A673 (cell line): ENCODE measurements at regions not wholly inside any gene's neighbourhood (a gene's known extent, or its start where the extent isn't known, plus 50 kb on each side); places are given as distances from the start of the nearest gene placed in this dataset.
"Not testable (repeated sequence)": the region's sequence is repeated elsewhere in the genome, so short reads cannot be mapped to it uniquely, and the experiment has no call there.

Experiments used
- BruUV-seq: library from RNA; stranded (reverse); fragments of 400-500 nt; replicated peaks from 2 replicates; lab custom pipeline; 2021; lab: Mats Ljungman, UMichigan
- CTCF ChIA-PET: fragments of 300-600 bp; sonication (Branson Sonifier 250); formaldehyde crosslinking; loops from one replicate; lab custom pipeline; 2022; ENCODE audit warnings: antibody characterized with exemption; lab: Charles Lee
- POLR2A ChIA-PET: fragments of 300-600 bp; sonication (Branson Sonifier 250); formaldehyde crosslinking; loops from one replicate; lab custom pipeline; 2022; ENCODE audit warnings: antibody characterized with exemption; ENCODE audit not compliant: low non-redundant PET; lab: Charles Lee
- DNase-seq: peaks from one replicate; pipeline ENCODE4 v3.0.0-alpha.2; 2015; ENCODE audit warnings: low spot score
- H3K27ac ChIP-seq: fragments of 200-600 bp; sonication (generic); 2 replicates; pipeline ENCODE4 v1.5.1; 2016; ENCODE audit warnings: mixed run types, low read depth, mild to moderate bottlenecking, mixed read lengths, antibody characterized with exemption, low read length; ENCODE audit not compliant: poor library complexity, severe bottlenecking
- H3K27me3 ChIP-seq: fragments of 200-600 bp; sonication (generic); replicated peaks from 2 replicates; pipeline ENCODE4 v1.6.1; 2017; ENCODE audit warnings: mixed run types, low read depth, mild to moderate bottlenecking, mixed read lengths, antibody characterized with exemption, low read length; ENCODE audit not compliant: insufficient read depth, poor library complexity
- H3K36me3 ChIP-seq: fragments of 200-600 bp; sonication (generic); 2 replicates; pipeline ENCODE4 v1.6.1; 2016; ENCODE audit warnings: mixed run types, mild to moderate bottlenecking, mixed read lengths, antibody characterized with exemption, low read length; ENCODE audit not compliant: insufficient read depth, poor library complexity, severe bottlenecking
- H3K4me1 ChIP-seq: fragments of 200-600 bp; sonication (generic); 2 replicates; pipeline ENCODE4 v1.6.1; 2017; ENCODE audit warnings: mixed run types, mild to moderate bottlenecking, mixed read lengths, antibody characterized with exemption, low read length; ENCODE audit not compliant: insufficient read depth, poor library complexity, severe bottlenecking
- H3K4me3 ChIP-seq: fragments of 200-600 bp; sonication (generic); 2 replicates; pipeline ENCODE4 v1.5.1; 2016; ENCODE audit warnings: low read depth, mixed run types, mild to moderate bottlenecking, mixed read lengths, low read length; ENCODE audit not compliant: poor library complexity, severe bottlenecking
- H3K9me3 ChIP-seq: fragments of 200-600 bp; sonication (generic); 2 replicates; pipeline ENCODE4 v1.6.1; 2016; ENCODE audit warnings: mixed run types, low read depth, mild to moderate bottlenecking, mixed read lengths, antibody characterized with exemption, low read length; ENCODE audit not compliant: poor library complexity, severe bottlenecking
- EZH2 ChIP-seq: fragments of 200-600 bp; sonication (generic); IDR thresholded peaks from 2 replicates; pipeline ENCODE4 v1.6.1; 2017; ENCODE audit warnings: borderline replicate concordance, low read depth, mild to moderate bottlenecking, mixed read lengths, antibody characterized with exemption, low read length; ENCODE audit not compliant: poor library complexity, severe bottlenecking
- intact Hi-C: fragments of 100-400 bp; cut with micrococcal nuclease; formaldehyde crosslinking; loops from one replicate; pipeline ENCODE4 v1.10.0; 2022; ENCODE audit not compliant: unreplicated experiment
- TF ChIP-seq, protein P1 (sequence below): fragments of 300-800, 200-600 bp; sonication (generic); conservative IDR thresholded peaks from 2 replicates; pipeline ENCODE4 v1.5.1; 2017; ENCODE audit warnings: low read depth, mild to moderate bottlenecking, antibody characterized with exemption, low read length, moderate library complexity, mixed read lengths

DNA sequence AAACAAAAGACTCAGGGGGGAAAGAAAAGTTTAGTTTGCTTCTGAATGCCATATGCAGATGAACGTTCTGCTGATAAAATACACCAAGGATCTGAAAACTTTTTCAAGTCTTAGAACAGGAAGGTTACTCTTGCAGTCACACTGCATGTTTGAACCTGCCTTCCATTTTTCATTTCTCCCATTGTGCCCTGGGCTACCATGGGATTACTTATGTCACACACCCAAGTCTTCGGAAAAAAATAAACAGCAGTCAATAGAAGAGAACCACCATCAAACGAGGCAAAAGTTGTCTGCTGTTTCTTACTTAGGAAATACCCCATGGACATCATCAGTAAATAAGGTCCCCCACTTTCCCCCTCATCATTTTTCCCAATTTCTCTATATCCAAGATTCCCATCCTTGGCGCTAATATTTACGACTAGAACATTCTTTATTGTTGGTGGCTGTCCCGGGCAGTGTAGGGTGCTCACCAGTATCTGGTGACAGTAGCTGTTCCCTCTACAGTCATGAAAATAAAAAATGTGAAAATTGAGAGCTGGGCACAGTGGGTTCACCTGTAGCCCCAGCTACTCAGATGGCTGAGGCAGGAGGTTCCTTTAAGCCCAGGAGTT is 202.5 kb downstream of the BCAS1 start:
- Histone ChIP-seq H3K36me3 (no peaks in the 10 kb centered on the region), H3K27ac (peak overlapping the region; percentile 79), H3K4me1 (peaks cover 73% of the 10 kb centered on the region), H3K4me3 (no peak overlapping the region), H3K9me3 (no peaks in the 10 kb centered on the region), H3K27me3 (no peaks in the 10 kb centered on the region)
- ChIA-PET CTCF (no interaction called here), POLR2A (no interaction called here)
- BruUV-seq, result no TSS peak
- DNase-seq, result no peak
- TF ChIP-seq EZH2, result no peak
- TF ChIP-seq, protein P1, sequence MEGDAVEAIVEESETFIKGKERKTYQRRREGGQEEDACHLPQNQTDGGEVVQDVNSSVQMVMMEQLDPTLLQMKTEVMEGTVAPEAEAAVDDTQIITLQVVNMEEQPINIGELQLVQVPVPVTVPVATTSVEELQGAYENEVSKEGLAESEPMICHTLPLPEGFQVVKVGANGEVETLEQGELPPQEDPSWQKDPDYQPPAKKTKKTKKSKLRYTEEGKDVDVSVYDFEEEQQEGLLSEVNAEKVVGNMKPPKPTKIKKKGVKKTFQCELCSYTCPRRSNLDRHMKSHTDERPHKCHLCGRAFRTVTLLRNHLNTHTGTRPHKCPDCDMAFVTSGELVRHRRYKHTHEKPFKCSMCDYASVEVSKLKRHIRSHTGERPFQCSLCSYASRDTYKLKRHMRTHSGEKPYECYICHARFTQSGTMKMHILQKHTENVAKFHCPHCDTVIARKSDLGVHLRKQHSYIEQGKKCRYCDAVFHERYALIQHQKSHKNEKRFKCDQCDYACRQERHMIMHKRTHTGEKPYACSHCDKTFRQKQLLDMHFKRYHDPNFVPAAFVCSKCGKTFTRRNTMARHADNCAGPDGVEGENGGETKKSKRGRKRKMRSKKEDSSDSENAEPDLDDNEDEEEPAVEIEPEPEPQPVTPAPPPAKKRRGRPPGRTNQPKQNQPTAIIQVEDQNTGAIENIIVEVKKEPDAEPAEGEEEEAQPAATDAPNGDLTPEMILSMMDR, result no peak
- intact Hi-C loops, result loop anchor here (2.0 to 5.0 kb wide), 3 partner anchors 36 to 289 kb away; no protein-coding TSS in a partner anchor

DNA sequence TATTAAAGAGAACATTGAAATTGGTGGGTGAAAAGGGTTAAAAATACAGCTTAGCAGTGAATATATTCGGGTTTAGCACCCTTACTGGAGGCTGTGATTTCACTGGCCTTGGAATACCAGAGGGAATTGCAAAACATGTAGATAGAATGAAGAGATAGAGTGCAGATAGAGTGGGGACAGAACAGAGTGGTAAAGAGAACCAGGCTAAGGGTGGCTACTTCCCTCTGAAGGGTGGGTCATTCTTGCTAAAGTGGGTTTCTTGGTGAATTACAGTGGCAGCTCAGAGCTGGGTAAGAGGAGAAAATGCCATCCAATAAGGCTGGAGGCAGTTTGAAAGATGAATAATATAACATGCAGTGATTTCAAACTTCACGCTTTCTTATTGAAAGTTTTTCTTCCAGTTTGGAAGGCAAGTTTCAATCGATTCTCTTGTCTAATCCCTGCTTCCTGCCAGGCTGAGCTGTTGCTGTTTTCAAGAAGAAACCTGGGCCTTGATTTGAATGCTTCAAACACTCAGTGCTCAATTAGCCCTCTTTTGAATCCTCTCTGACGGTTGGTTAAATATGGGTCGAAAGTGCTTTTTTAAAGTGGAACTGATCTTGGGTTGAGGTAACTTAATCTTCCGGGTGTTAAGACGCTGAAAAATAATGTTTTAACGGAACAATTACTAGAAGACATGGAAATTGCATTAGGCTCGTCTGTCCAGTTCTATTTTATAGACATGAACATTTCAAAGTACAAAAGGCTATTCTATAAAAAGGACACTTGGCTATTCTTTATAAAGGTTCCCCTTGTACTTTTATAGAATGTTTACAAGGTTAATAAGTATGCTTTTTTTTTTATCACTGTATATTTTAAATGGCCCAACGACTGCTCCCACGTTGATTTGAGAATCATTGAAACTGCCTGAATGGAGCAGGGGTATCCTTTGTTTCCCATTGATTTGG is 203.3 kb downstream of the BCAS1 start:
- H3K4me3 ChIP-seq, result no peak overlapping the region
- H3K36me3 ChIP-seq, result no peaks in the 10 kb centered on the region
- peaks cover 65% of the 10 kb centered on the region for H3K4me1 ChIP-seq
- no TSS peak for BruUV-seq
- TF ChIP-seq EZH2, result no peak
- TF ChIP-seq, protein P1, result no peak
- no peaks in the 10 kb centered on the region for H3K9me3 ChIP-seq
- ChIA-PET POLR2A (no interaction called here), CTCF (interaction anchor here (0.6 kb wide), 1 partner anchor 288 kb away, joined by 7 read pairs; no protein-coding TSS in a partner anchor)
- H3K27me3 ChIP-seq, result no peaks in the 10 kb centered on the region
- intact Hi-C loops, result loop anchor here (2.0 to 5.0 kb wide), 3 partner anchors 35 to 288 kb away; no protein-coding TSS in a partner anchor
- DNase-seq, result peak; percentile 50
- H3K27ac ChIP-seq, result peak overlapping the region; percentile 79

DNA sequence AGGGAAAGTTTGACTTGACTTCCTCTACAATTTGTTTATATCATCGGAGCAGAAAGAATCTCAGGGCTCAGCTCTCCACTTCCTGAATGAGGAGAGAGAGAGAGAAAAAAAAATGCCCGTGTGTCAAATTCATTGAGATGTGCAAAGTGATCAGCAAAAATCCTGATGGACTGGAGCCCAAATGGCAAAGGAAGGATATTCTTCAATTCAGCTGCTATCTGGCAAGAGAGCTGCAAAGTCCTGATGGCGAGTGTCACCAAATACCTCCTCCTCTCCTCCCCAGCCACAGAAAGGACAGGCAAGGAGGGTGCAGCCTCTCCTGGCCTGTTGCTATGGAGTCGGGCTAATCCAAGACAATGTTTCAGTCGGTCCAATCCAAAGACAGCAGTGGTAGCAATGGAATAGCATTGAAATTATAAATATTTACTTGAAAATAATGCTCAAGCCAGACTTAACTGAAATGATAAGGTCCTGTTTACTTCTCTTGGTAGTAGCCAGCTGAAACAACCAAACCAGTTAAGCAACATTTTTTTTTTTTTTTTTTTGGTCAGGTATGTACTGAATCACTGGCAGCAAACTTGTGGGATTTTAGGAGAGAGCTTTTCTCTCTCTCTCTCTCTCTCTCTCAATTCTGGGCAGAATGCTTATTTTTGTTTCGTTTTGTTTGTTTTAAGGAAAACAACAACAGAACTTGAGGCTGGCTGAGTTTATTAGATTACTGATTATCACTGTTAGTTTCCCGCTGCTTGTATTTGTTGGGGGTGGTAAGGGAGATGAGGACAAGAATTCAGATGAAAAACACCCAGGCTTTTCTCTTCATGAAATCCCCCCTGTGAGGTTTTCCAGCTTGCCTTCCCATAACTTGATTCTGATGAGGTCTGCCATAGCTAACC is 204.2 kb downstream of the BCAS1 start:
- Histone ChIP-seq H3K27me3 (no peaks in the 10 kb centered on the region), H3K4me3 (no peak overlapping the region), H3K4me1 (peaks cover 61% of the 10 kb centered on the region), H3K36me3 (no peaks in the 10 kb centered on the region), H3K27ac (peak overlapping the region; percentile 79), H3K9me3 (no peaks in the 10 kb centered on the region)
- no peak for TF ChIP-seq EZH2
- TF ChIP-seq, protein P1, result no peak
- POLR2A ChIA-PET, result no interaction called here
- intact Hi-C loops, result loop anchor here (2.0 to 5.0 kb wide), 3 partner anchors 34 to 287 kb away; no protein-coding TSS in a partner anchor
- CTCF ChIA-PET, result interaction anchor here (0.6 to 0.7 kb wide), 3 partner anchors 55 to 330 kb away, joined by 3 to 7 read pairs (median 4); no protein-coding TSS in a partner anchor
- peak; percentile 72 for DNase-seq
- no TSS peak for BruUV-seq

DNA sequence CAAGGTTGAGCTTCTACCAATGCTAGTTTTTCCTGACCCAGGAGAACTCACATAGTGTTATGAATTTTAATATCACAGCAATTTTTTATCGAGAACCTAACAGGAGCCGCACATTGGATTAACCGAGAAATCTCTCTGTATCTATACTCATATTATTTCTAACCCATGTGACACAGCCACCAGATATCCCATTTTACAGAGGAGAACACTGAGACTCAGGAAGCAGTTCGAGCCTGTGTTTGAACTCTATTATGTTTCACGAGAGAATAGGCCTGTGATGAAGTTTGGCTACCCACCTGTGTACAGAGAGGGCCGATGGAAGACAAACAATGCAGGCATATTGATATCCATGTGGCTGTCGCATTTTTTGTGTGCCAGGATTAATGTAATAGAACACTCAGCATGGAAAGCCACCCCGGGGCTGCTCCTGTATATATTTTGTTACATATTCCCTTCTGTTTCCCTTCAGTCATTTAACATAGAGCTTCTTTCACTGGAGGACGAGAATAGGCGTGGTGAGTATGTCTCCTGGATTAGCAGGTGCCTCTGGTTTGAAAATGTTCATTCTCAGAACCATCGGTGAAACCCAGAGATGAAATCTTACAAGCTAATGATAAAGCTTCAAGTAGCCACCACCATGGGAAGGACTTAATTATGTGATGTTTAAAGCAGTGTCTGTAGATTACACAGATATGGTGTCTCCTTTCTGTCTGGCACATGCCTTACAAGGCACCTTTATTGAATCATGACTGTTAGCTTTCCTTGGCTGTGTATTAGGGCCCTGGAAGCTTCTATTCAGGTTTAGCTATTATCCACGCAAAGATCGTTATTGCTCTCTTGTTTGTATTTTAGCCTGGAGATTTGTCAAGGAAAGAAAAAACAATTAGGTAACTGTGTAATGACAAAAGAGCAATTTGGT is 205.4 kb downstream of the BCAS1 start:
- DNase-seq, H3K27me3 ChIP-seq, H3K9me3 ChIP-seq, BruUV-seq, POLR2A ChIA-PET, H3K36me3 ChIP-seq, H3K4me3 ChIP-seq: not testable (repeated sequence)
- H3K27ac ChIP-seq, result peak overlapping the region; percentile 79
- H3K4me1 ChIP-seq, result peaks cover 55% of the 10 kb centered on the region
- CTCF ChIA-PET, result interaction anchor here (0.6 kb wide), 2 partner anchors 44 to 329 kb away, joined by 3 to 4 read pairs; no protein-coding TSS in a partner anchor
- intact Hi-C loops, result loop anchor here (5.0 kb wide), 2 partner anchors 33 to 52 kb away; no protein-coding TSS in a partner anchor
